SU-DHL-6 (cell line): ENCODE measurements at regions not wholly inside any gene's neighbourhood (a gene's known extent, or its start where the extent isn't known, plus 50 kb on each side); places are given as distances from the start of the nearest gene placed in this dataset.

Experiments used
- EZH2phosphoT487 ChIP-seq: fragments of 200-600 bp; sonication (generic), shearing (Covaris generic); conservative IDR thresholded peaks from 2 replicates; pipeline ENCODE4 v1.6.1; 2018; ENCODE audit warnings: mild to moderate bottlenecking, antibody characterized with exemption, low read length, moderate library complexity, mixed read lengths
- TF ChIP-seq, protein P1 (sequence below): fragments of 200-600 bp; sonication (generic); IDR thresholded peaks from one replicate; pipeline ENCODE4 v1.5.1; 2017; ENCODE audit warnings: antibody characterized with exemption, mild to moderate bottlenecking, low read length, moderate library complexity; ENCODE audit not compliant: insufficient read depth, poor library complexity, severe bottlenecking

DNA sequence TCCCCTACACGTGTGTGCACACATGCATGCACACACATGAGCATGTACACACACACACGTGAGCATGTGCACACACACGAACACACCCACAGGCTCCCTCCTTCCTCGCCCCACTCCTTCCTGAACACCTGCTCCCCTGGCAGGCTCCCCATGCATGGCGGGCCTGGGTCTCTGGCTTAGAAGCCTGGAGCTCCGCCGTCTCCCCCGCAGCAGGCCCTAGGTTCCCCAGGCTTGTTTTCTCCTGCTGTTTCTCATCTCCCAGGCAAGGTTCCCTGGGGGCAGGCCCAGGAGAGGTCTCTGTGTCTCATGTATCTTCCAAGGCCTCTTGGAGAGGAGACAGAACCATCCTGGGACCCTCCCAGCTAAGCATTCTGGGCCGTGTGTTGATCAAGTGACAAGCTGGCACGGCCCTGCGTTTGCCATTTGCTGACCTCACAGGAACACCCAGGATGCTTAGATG is 202.3 kb upstream of the CIBAR2 start:
- TF ChIP-seq, protein P1, sequence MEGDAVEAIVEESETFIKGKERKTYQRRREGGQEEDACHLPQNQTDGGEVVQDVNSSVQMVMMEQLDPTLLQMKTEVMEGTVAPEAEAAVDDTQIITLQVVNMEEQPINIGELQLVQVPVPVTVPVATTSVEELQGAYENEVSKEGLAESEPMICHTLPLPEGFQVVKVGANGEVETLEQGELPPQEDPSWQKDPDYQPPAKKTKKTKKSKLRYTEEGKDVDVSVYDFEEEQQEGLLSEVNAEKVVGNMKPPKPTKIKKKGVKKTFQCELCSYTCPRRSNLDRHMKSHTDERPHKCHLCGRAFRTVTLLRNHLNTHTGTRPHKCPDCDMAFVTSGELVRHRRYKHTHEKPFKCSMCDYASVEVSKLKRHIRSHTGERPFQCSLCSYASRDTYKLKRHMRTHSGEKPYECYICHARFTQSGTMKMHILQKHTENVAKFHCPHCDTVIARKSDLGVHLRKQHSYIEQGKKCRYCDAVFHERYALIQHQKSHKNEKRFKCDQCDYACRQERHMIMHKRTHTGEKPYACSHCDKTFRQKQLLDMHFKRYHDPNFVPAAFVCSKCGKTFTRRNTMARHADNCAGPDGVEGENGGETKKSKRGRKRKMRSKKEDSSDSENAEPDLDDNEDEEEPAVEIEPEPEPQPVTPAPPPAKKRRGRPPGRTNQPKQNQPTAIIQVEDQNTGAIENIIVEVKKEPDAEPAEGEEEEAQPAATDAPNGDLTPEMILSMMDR = no peak
- TF ChIP-seq EZH2phosphoT487 = no peak
